ENCODE measurements at regions not wholly inside any gene's neighbourhood (a gene's known extent, or its start where the extent isn't known, plus 50 kb on each side); places are given as distances from the start of the nearest gene placed in this dataset.

GRCh38 chr5:104628911-104629310, 1066.3 kb upstream of the NUDT12 start:
- Histone ChIP-seq H4K91ac (ENCODE audit: insufficient read depth, low read depth, low read length) (no peak overlapping the region), H3K4me1 (ENCODE audit: control insufficient read depth, insufficient read depth, low read length) (no peaks in the 10 kb centered on the region), H3K23ac (ENCODE audit: low read depth, low read length) (no peak overlapping the region), H2BK120ac (ENCODE audit: low read depth, low read length) (no peak overlapping the region), H3K4me2 (ENCODE audit: low read depth, low read length) (no peak overlapping the region), H3K27me3 (ENCODE audit: control insufficient read depth, insufficient read depth, low read length) (no peaks in the 10 kb centered on the region), H3K79me1 (ENCODE audit: low read depth in 1 of 2, low read length in 2 of 2) (no peaks in the 10 kb centered on the region), H3K9me3 (ENCODE audit: control insufficient read depth, insufficient read depth, low read length) (peaks cover 2% of the 10 kb centered on the region; the same call in 1 of the 2 replicates), H3K14ac (replicated peaks; ENCODE audit: low read depth, low read length) (no peak overlapping the region), H2BK5ac (ENCODE audit: low read depth, low read length, poor library complexity, severe bottlenecking) (no peak overlapping the region), H3K36me3 (ENCODE audit: control insufficient read depth, insufficient read depth, low read length) (no peaks in the 10 kb centered on the region), H3K56ac (ENCODE audit: extremely low read depth, insufficient read depth, low read length) (no peak overlapping the region), H2AK9ac (replicated peaks; ENCODE audit: low read depth, low read length, poor library complexity) (no peak overlapping the region), H4K8ac (ENCODE audit: low read depth in 2 of 2, low read length in 2 of 2) (no peak overlapping the region), H3K4ac (ENCODE audit: low read depth, low read length) (no peak overlapping the region), H3K4me3 (ENCODE audit: insufficient read depth, low read depth, low read length) (no peak overlapping the region), H2AFZ (replicated peaks; ENCODE audit: low read length, poor library complexity) (no peak overlapping the region), H2AK5ac (ENCODE audit: low read depth, low read length) (no peak overlapping the region), H2BK15ac (ENCODE audit: low read depth, low read length) (no peak overlapping the region), H3K27ac (ENCODE audit: insufficient read depth, low read length) (no peak overlapping the region), H4K5ac (ENCODE audit: low read depth, low read length) (no peak overlapping the region), H2BK20ac (ENCODE audit: low read depth, low read length) (no peak overlapping the region), H3K9ac (ENCODE audit: low read depth, low read length) (no peak overlapping the region), H3K9me1 (ENCODE audit: insufficient read depth, low read length) (no peaks in the 10 kb centered on the region), H3K18ac (ENCODE audit: low read depth, low read length) (no peak overlapping the region), H4K20me1 (ENCODE audit: insufficient read depth, low read length) (no peaks in the 10 kb centered on the region)
- dilution Hi-C loops (cut with HindIII; ENCODE audit: low sequenced_read_pairs, unreplicated experiment) (no loop called here), intact Hi-C loops (cut with micrococcal nuclease) (no loop called here), in situ Hi-C loops (cut with MboI; ENCODE audit: low sequenced_read_pairs) (no loop called here)
- no peak for ATAC-seq (ENCODE audit: low read depth)
- BruUV-seq (replicated peaks) = no TSS peak
- POLR2A ChIA-PET (ENCODE audit: unreplicated experiment) = no interaction called here
- CTCF ChIA-PET = no interaction called here
- TF ChIP-seq MAZ (IDR thresholded peaks at IDR 0.05; ENCODE audit: borderline replicate concordance, low read depth, low read length) (no peak), NFE2L2 (IDR thresholded peaks at IDR 0.05; ENCODE audit: low read depth, low read length) (peak; percentile 96), MAFK (IDR thresholded peaks at IDR 0.05; ENCODE audit: low read depth, low read length) (peak; percentile 82), ELK1 (IDR thresholded peaks at IDR 0.05; ENCODE audit: borderline replicate concordance, low read depth, low read length) (no peak)
- DNase-seq = no peak

Measured in IMR-90 (cell line).